Right cardiac atrium (tissue), 5 donors: ENCODE measurements at regions not wholly inside any gene's neighbourhood (a gene's known extent, or its start where the extent isn't known, plus 50 kb on each side); places are given as distances from the start of the nearest gene placed in this dataset.

Experiments
- ATAC-seq, 2 donors: fragments of 200-7000 bp; cut with Tn5 transposase; one replicate each; pipeline versions ENCODE4 v1.8.0 to v1.9.1; 2020; ENCODE audit warnings: moderate library complexity in 2 of 2, mild to moderate bottlenecking in 1 of 2
- DNase-seq, 3 donors: peaks; one replicate each; pipeline ENCODE4 v3.0.0-alpha.2; 2020
- H3K27ac ChIP-seq: one replicate; pipeline ENCODE4 v1.5.1; 2013; ENCODE audit warnings: mild to moderate bottlenecking, low read length, control low read depth, moderate library complexity
- H3K27me3 ChIP-seq: one replicate; pipeline ENCODE4 v1.6.1; 2013; ENCODE audit not compliant: control insufficient read depth, insufficient read depth
- H3K4me1 ChIP-seq: one replicate; pipeline ENCODE4 v1.6.1; 2013; ENCODE audit warnings: low read length; ENCODE audit not compliant: control insufficient read depth, insufficient read depth
- H3K4me3 ChIP-seq: one replicate; pipeline ENCODE4 v1.5.1; 2013; ENCODE audit warnings: low read length, control low read depth
- H3K9me3 ChIP-seq: one replicate; pipeline ENCODE4 v1.6.1; 2013; ENCODE audit warnings: low read length; ENCODE audit not compliant: control insufficient read depth
- WGBS: extraction: QIAGEN DNeasy Blood & Tissue Kit; methylation state at CpG from one replicate; pipeline ENCODE4 v1.1.7; 2013; 5-methylcytosine and 5-hydroxymethylcytosine counted together
- intact Hi-C, 4 donors: fragments of 100-400 bp; cut with DNase I; formaldehyde crosslinking; loops; one replicate each; pipeline versions ENCODE4 v1.11.0 to v1.14.0; 2022 to 2023
- donor health status: healthy with polysubstance abuse.
- donor health status: DM: no; HTN: yes; CAD: no.
- donor health status: DM: no; HTN: no; CAD: no.
- donor health status: DM: no; HTN: yes; CAD: no; lungs with severe emphysema.
- donor health status: DM: yes; HTN: yes; CAD: no.

GRCh38 chr4:188197566-188197965 is 58.3 kb downstream of the TRIML1 start:
- Histone ChIP-seq H3K9me3 (no peaks in the 10 kb centered on the region), H3K4me1 (no peaks in the 10 kb centered on the region), H3K27me3 (no peaks in the 10 kb centered on the region), H3K4me3 (no peak overlapping the region), H3K27ac (no peak overlapping the region)
- 92% methylated on average over 9 of the region's 9 CpGs for WGBS
- ATAC-seq (no peak), DNase-seq (no peak)
- intact Hi-C loops: no loop called here

GRCh38 chr4:188198982-188199792 is 59.9 kb downstream of the TRIML1 start:
- H3K4me1 ChIP-seq: no peaks in the 10 kb centered on the region
- H3K9me3 ChIP-seq: no peaks in the 10 kb centered on the region
- intact Hi-C loops: no loop called here
- H3K4me3 ChIP-seq: no peak overlapping the region
- H3K27me3 ChIP-seq: no peaks in the 10 kb centered on the region
- DNase-seq (no peak), ATAC-seq (no peak)
- H3K27ac ChIP-seq: no peak overlapping the region
- 67% methylated on average over 11 of the region's 11 CpGs for WGBS

- H3K9me3 ChIP-seq: no peaks in the 10 kb centered on the region
- intact Hi-C loops: no loop called here
- no peak for ATAC-seq
These were observed 62.6 kb downstream of the TRIML1 start for GRCh38 chr4:188201851-188202250.

GRCh38 chr4:188206783-188207182 is 67.5 kb downstream of the TRIML1 start:
- ATAC-seq: no peak
- H3K27ac ChIP-seq: no peak overlapping the region
- no peaks in the 10 kb centered on the region for H3K4me1 ChIP-seq
- DNase-seq: no peak
- intact Hi-C loops: no loop called here
- no peak overlapping the region for H3K4me3 ChIP-seq
- H3K9me3 ChIP-seq: no peaks in the 10 kb centered on the region
- no peaks in the 10 kb centered on the region for H3K27me3 ChIP-seq
- 91% methylated on average over 3 of the region's 3 CpGs for WGBS

More at GRCh38 chr4:188201851-188202250, 62.6 kb downstream of the TRIML1 start:
- WGBS: 49% methylated on average over 3 of the region's 3 CpGs
- no peaks in the 10 kb centered on the region for H3K4me1 ChIP-seq
- H3K27ac ChIP-seq: no peak overlapping the region
- H3K27me3 ChIP-seq: no peaks in the 10 kb centered on the region
- H3K4me3 ChIP-seq: no peak overlapping the region
- DNase-seq: no peak

GRCh38 chr4:188214861-188215260 is 75.6 kb downstream of the TRIML1 start:
- H3K4me1 ChIP-seq: no peaks in the 10 kb centered on the region
- no peak for DNase-seq
- H3K27me3 ChIP-seq: no peaks in the 10 kb centered on the region
- ATAC-seq: no peak
- H3K9me3 ChIP-seq: no peaks in the 10 kb centered on the region
- no peak overlapping the region for H3K4me3 ChIP-seq
- H3K27ac ChIP-seq: no peak overlapping the region
- WGBS: 81% methylated on average over 5 of the region's 5 CpGs
- intact Hi-C loops: no loop called here

- no peak for DNase-seq
- H3K27ac ChIP-seq: no peak overlapping the region
- no peaks in the 10 kb centered on the region for H3K27me3 ChIP-seq
- no peak overlapping the region for H3K4me3 ChIP-seq
- no peak for ATAC-seq
- 65% methylated on average over 28 of the region's 28 CpGs for WGBS
- H3K4me1 ChIP-seq: no peaks in the 10 kb centered on the region
- intact Hi-C loops: no loop called here
- no peaks in the 10 kb centered on the region for H3K9me3 ChIP-seq
These were observed 79.2 kb downstream of the TRIML1 start for GRCh38 chr4:188218392-188218791.

GRCh38 chr4:188220006-188220405 is 80.8 kb downstream of the TRIML1 start:
- intact Hi-C loops: no loop called here
- H3K4me3 ChIP-seq: no peak overlapping the region
- WGBS: 74% methylated on average over 4 of the region's 4 CpGs

GRCh38 chr4:188221090-188221489 is 81.8 kb downstream of the TRIML1 start:
- intact Hi-C loops: no loop called here
- 96% methylated on average over 2 of the region's 2 CpGs for WGBS
- no peaks in the 10 kb centered on the region for H3K27me3 ChIP-seq
- no peak overlapping the region for H3K4me3 ChIP-seq
- DNase-seq (no peak), ATAC-seq (no peak)
- H3K27ac ChIP-seq: no peak overlapping the region
- H3K9me3 ChIP-seq: no peaks in the 10 kb centered on the region
- H3K4me1 ChIP-seq: no peaks in the 10 kb centered on the region

More at GRCh38 chr4:188220006-188220405, 80.8 kb downstream of the TRIML1 start:
- no peak overlapping the region for H3K27ac ChIP-seq
- DNase-seq: no peak
- H3K4me1 ChIP-seq: no peaks in the 10 kb centered on the region
- no peaks in the 10 kb centered on the region for H3K27me3 ChIP-seq
- H3K9me3 ChIP-seq: no peaks in the 10 kb centered on the region
- ATAC-seq: no peak

GRCh38 chr4:188228279-188228678 is 89.0 kb downstream of the TRIML1 start:
- intact Hi-C loops: no loop called here
- no peak for DNase-seq
- H3K27ac ChIP-seq: no peak overlapping the region
- no peaks in the 10 kb centered on the region for H3K9me3 ChIP-seq
- H3K27me3 ChIP-seq: no peaks in the 10 kb centered on the region
- ATAC-seq: no peak
- H3K4me3 ChIP-seq: no peak overlapping the region
- H3K4me1 ChIP-seq: no peaks in the 10 kb centered on the region
- 81% methylated on average over 1 of the region's 1 CpG for WGBS

- no peak for ATAC-seq
- 91% methylated on average over 6 of the region's 6 CpGs for WGBS
These were observed 93.2 kb downstream of the TRIML1 start for GRCh38 chr4:188232428-188232827.

GRCh38 chr4:188242041-188242440 is 102.8 kb downstream of the TRIML1 start:
- no peak for ATAC-seq
- WGBS: 49% methylated on average over 2 of the region's 2 CpGs
- intact Hi-C loops: no loop called here

More at GRCh38 chr4:188232428-188232827, 93.2 kb downstream of the TRIML1 start:
- H3K27ac ChIP-seq: no peak overlapping the region
- intact Hi-C loops: no loop called here
- H3K4me3 ChIP-seq: no peak overlapping the region
- H3K27me3 ChIP-seq: no peaks in the 10 kb centered on the region
- H3K4me1 ChIP-seq: no peaks in the 10 kb centered on the region
- no peaks in the 10 kb centered on the region for H3K9me3 ChIP-seq
- no peak for DNase-seq

More at GRCh38 chr4:188242041-188242440, 102.8 kb downstream of the TRIML1 start:
- no peak for DNase-seq
- no peaks in the 10 kb centered on the region for H3K9me3 ChIP-seq
- no peaks in the 10 kb centered on the region for H3K27me3 ChIP-seq
- no peak overlapping the region for H3K27ac ChIP-seq
- no peaks in the 10 kb centered on the region for H3K4me1 ChIP-seq
- H3K4me3 ChIP-seq: no peak overlapping the region
